Hematopoietic multipotent progenitor cell treated with erythropoietin and hydrocortisone succinate and interleukin-3 and kit ligand, for 15 days (in vitro differentiated cells): ENCODE measurements at regions not wholly inside any gene's neighbourhood (a gene's known extent, or its start where the extent isn't known, plus 50 kb on each side); places are given as distances from the start of the nearest gene placed in this dataset.

Source experiments
- DNase-seq: peaks from one replicate; pipeline ENCODE4 v3.0.0-alpha.2; 2015; ENCODE audit warnings: low spot score

- no peak for DNase-seq
These were observed 56.8 kb upstream of the IPO9 start for GRCh38 chr1:201772178-201772577.

DNA sequence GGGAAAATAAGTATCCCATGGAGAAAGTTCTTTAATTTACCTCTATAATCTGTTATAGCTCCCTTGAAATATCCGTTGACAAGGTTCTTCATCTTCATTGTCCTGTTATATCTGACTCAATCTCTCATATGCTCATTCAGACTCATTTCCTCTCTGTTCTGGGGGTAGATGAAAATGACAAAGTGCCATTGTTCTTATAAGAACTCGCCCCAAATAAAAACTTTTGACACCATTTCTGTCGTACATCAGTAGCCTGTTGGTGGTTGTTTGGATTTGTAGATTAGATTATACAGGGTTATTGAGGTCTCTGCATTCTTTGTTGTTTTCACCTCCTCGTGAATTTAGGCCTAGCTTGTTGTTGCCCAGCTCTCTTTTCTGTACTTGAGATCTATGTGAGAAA is 55.2 kb upstream of the IPO9 start:
- no peak for DNase-seq

DNA sequence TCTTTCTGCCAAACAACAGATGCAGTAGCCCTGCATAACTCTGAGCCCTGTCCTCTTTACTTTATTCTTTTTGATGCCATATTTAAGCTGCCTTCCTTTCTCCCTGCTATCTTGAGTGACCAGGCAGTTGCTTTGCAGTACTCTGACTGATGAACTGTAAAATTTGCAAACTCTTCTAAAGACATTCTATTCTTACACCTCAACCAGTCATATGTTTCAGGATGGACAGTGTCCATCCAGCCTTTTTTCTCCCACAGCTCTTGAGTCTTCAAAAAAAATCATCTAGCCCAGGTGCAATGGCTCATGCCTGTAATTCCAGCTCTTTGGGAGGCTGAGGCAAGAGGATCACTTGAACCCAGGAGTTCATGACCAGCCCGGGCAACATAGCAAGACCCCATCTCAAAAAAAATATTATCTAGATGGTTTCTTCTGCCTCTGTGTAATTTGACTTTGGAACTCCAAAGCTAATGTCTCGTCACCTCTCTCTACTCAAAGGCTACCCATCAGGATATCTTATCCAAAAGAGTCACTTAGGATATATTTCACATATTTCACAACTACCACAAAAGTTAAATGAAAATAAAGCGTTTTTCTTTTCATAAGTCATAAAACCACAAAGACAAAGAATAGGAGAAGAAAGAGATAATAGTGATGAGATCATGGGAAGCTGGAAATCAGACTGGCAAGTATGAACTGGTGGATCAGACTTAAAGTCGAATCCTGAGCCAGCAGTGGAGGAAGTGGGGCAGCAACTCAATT is 54.6 kb upstream of the IPO9 start:
- no peak for DNase-seq

DNA sequence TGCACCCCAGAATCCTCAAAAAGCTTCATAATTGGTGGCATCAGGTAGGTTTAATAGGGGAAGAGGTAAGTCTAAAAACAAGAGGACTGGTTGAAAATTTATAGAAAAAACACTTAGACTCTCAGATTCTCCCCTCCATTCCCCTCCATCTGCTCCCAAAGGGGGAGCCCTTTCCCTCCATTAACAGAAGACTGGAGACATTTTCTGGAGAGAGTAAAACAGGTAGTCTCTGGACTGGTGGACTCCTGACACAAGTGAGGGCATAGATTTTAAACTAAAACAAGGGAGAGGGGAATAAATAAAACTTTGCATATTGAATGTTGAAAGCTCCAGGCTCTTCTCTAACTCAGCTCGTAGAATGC is 54.0 kb upstream of the IPO9 start:
- DNase-seq = no peak

GRCh38 chr1:201775380-201775779 is 53.6 kb upstream of the IPO9 start:
- DNase-seq = no peak

- DNase-seq = no peak
These were observed 50.5 kb upstream of the IPO9 start for GRCh38 chr1:201778279-201779065.
